ENCODE measurements at regions not wholly inside any gene's neighbourhood (a gene's known extent, or its start where the extent isn't known, plus 50 kb on each side); places are given as distances from the start of the nearest gene placed in this dataset.

- Histone ChIP-seq H3K4me3 (no peak overlapping the region), H3K27me3 (ENCODE audit: low read depth) (no peaks in the 10 kb centered on the region), H3K36me3 (no peaks in the 10 kb centered on the region), H3K9me3 (no peaks in the 10 kb centered on the region), H3K4me1 (no peaks in the 10 kb centered on the region), H3K27ac (no peak overlapping the region)
- TF ChIP-seq, protein P1, sequence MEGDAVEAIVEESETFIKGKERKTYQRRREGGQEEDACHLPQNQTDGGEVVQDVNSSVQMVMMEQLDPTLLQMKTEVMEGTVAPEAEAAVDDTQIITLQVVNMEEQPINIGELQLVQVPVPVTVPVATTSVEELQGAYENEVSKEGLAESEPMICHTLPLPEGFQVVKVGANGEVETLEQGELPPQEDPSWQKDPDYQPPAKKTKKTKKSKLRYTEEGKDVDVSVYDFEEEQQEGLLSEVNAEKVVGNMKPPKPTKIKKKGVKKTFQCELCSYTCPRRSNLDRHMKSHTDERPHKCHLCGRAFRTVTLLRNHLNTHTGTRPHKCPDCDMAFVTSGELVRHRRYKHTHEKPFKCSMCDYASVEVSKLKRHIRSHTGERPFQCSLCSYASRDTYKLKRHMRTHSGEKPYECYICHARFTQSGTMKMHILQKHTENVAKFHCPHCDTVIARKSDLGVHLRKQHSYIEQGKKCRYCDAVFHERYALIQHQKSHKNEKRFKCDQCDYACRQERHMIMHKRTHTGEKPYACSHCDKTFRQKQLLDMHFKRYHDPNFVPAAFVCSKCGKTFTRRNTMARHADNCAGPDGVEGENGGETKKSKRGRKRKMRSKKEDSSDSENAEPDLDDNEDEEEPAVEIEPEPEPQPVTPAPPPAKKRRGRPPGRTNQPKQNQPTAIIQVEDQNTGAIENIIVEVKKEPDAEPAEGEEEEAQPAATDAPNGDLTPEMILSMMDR (IDR thresholded peaks at IDR 0.05): no peak
- ATAC-seq (no peak), DNase-seq (no peak)
- intact Hi-C loops (cut with DNase I): no loop called here
Measured at GRCh38 chr7:15049157-15049556, 146.6 kb upstream of the DGKB start.

GRCh38 chr7:15046861-15047260, 144.3 kb upstream of the DGKB start:
- Histone ChIP-seq H3K4me3 (no peak overlapping the region), H3K27me3 (ENCODE audit: low read depth) (no peaks in the 10 kb centered on the region), H3K9me3 (no peaks in the 10 kb centered on the region), H3K36me3 (no peaks in the 10 kb centered on the region), H3K4me1 (no peaks in the 10 kb centered on the region), H3K27ac (no peak overlapping the region)
- DNase-seq (no peak), ATAC-seq (no peak)
- TF ChIP-seq, protein P1 (IDR thresholded peaks at IDR 0.05): no peak
- intact Hi-C loops (cut with DNase I): no loop called here

GRCh38 chr7:15043931-15044330, 141.4 kb upstream of the DGKB start:
- TF ChIP-seq, protein P1 (IDR thresholded peaks at IDR 0.05): no peak
- DNase-seq: no peak
- Histone ChIP-seq H3K9me3 (no peaks in the 10 kb centered on the region), H3K27me3 (ENCODE audit: low read depth) (no peaks in the 10 kb centered on the region), H3K27ac (no peak overlapping the region), H3K36me3 (no peaks in the 10 kb centered on the region), H3K4me1 (no peaks in the 10 kb centered on the region), H3K4me3 (no peak overlapping the region)
- ATAC-seq: no peak
- intact Hi-C loops (cut with DNase I): no loop called here

DNA sequence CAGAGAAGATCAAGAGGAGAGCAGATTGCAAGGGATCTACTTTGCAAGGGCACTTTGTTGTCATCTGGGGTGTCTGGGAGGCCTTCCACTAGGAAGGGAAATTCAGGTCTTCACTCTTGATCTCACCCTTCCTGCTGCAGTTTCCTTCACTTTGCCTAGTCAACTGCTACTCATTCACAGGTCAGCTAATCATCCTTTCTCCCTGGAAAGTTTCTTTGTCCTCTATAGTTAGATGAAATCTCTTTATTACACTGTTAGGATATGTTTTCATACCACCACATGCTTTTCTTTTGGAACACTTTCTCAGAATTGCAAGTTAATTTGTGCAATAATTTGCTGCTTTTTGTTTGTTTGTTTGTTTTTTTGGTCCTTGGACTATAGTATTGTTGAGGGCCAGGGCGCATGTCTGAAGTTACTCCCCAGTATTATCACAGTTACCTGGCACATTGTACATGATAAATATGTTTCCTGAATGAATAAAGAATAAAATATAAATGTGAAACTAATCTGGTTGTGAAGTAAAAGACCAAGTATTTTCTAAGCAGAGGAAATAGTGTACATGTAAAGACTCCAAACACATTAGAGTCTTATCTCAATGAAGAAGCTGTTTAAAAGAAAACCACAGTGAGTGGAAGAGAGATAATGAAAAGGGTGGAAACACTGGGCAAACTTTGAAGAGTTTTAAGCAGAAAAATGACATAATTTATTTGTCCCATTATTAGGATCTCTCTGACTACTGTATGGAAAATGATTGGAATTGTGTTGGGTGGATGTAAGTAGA, 139.9 kb upstream of the DGKB start:
- TF ChIP-seq, protein P1 (IDR thresholded peaks at IDR 0.05): no peak
- H3K36me3 ChIP-seq: no peaks in the 10 kb centered on the region
- H3K27ac ChIP-seq: no peak overlapping the region
- ATAC-seq: no peak
- H3K4me3 ChIP-seq: no peak overlapping the region
- intact Hi-C loops (cut with DNase I): no loop called here
- H3K9me3 ChIP-seq: no peaks in the 10 kb centered on the region
- no peaks in the 10 kb centered on the region for H3K4me1 ChIP-seq
- DNase-seq: no peak
- no peaks in the 10 kb centered on the region for H3K27me3 ChIP-seq (ENCODE audit: low read depth)

DNA sequence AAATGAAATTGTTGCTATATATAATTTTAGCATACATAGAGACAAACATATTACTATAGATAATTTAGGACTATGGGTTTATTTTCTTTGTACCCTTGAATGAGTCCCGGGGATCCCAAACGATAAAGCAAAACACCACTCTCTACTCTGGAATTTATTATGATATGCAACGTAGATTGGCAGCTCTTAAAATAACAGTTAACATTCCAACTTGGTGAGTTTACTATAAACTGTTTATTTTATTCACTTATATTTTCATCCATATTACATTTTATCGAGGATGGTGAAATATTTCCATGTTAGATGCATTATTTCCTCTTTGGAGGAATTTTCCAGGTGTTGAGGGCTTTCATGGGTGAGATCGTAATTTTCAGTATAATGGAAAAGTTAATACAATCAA, 138.7 kb upstream of the DGKB start:
- ATAC-seq (no peak), DNase-seq (no peak)
- Histone ChIP-seq H3K27ac (no peak overlapping the region), H3K27me3 (ENCODE audit: low read depth) (no peaks in the 10 kb centered on the region), H3K36me3 (no peaks in the 10 kb centered on the region), H3K4me3 (no peak overlapping the region), H3K4me1 (no peaks in the 10 kb centered on the region), H3K9me3 (no peaks in the 10 kb centered on the region)
- intact Hi-C loops (cut with DNase I): no loop called here
- TF ChIP-seq, protein P1 (IDR thresholded peaks at IDR 0.05): no peak
